ENCODE measurements at regions not wholly inside any gene's neighbourhood (a gene's known extent, or its start where the extent isn't known, plus 50 kb on each side); places are given as distances from the start of the nearest gene placed in this dataset.
"Not testable (repeated sequence)": the region's sequence is repeated elsewhere in the genome, so short reads cannot be mapped to it uniquely, and the experiment has no call there.

DNA sequence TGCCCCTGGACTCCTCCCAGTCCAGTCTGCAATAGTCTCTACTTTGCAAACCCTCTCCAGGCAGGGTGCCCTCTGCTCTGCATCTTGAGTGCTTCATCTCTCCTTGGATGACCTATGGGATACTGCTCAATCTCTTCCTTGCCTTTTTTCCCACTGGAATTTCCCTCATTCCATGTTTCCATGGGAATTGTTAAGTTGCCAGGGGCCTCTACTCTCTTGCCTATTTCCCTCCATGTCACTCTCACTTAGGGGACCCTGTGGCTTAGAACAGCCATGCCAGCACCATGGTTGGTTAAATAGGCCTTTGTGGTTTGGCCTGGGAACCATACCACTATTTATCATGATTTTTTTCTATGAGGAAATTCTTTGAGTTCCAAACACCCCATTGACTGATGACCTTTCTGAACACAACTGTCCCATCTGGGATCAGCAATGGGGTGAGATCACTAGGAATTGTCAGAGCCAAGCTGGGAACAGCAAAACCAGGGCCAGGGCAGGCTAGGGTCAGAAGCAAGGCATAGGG, 91.4 kb upstream of the RBMS1 start:
- no peak for DNase-seq (ENCODE audit: low read depth)

DNA sequence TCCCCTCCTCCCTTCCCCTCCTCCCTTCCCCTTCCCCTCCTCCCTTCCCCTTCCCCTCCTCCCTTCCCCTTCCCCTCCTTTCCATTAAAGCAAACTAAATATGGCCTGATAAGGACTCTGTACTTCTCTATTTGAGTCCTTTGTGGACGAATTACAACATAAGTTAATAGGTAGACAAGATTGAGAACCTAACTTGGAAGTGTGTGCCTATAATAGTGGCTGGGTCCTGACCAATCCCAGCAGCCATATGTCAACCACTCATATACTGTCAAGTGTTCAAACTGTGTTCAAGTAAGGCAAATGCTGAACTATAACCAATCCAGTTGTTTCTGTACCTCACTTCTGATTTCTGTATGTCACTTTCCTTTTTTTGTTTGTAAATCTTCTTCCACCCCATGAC, 97.1 kb upstream of the RBMS1 start:
- no peak for DNase-seq (ENCODE audit: low read depth)

DNA sequence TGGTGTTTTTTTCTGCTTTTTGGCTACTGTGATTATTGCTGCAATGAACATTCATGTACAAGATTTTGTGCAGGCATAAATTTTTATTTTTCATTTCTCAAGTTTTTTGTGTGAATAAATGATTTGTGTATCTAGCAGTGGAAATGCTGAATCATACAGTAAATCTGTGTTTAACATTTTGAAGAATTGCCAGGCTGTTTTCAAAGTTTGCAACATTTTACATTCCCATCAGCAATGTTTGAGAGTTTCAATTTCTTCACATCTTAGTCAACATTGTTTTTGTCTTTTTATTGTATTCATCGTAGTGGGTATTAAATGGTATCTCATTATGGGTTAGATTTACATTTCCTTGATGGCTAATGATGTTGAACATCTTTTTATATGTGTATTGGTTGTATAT, 98.8 kb upstream of the RBMS1 start:
- no peak for DNase-seq (ENCODE audit: low read depth)

DNA sequence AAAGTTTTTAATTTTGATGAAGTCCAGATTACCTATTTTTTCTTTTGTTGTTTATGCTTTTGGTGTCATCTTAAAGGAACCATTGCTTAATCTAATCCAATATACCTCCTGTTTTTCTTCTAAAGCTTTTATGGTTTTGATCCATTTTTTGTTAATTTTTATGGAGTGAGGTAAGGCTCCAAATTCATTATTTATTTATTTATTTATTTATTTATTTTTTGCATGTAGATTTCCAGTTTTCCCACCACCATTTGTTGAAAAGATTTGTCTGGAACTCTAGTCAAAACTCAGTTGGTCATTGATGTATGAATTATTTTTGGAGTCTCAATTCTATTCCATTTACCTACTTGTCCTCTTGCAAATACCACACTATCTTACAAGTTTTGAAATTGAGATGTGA, 99.4 kb upstream of the RBMS1 start:
- DNase-seq (ENCODE audit: low read depth), result no peak

DNA sequence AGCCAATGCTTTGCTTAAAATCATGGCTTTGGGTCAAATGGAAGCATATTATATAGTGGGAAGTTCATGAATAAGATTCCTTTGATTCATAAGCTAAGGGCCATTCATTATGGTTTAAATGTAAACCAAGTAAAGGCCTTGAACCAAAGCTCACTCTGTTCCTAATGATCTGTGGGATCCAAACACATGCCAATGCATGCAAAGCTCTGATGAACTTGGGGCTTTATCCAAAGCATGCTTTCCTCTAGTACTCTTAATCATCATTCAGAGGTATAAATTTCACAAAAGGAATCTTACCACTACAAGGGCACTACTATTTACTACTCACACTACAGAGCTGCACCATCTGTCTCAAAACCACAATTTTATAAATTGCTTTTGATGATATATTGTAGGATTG, 102.8 kb upstream of the RBMS1 start:
- DNase-seq (ENCODE audit: low read depth), result no peak

DNA sequence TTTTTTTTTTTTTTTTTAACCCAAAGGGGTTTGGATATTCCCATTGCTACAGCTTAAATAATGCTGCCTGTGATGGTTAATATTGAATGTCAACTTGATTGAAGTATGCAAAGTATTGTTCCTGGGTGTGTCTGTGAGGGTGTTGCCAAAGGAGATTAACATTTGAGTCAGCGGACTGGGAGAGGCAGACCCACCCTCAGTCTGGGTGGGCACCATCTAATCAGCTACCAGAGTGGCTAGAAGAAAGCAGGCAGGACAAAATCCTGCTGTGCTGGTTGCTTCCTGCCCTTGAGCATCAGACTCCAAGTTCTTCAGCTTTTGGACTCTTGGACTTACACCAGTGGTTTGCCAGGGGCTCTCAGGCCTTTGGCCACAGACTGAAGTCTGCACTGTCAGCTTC, 106.8 kb upstream of the RBMS1 start:
- DNase-seq (ENCODE audit: low read depth), result not testable (repeated sequence)

DNA sequence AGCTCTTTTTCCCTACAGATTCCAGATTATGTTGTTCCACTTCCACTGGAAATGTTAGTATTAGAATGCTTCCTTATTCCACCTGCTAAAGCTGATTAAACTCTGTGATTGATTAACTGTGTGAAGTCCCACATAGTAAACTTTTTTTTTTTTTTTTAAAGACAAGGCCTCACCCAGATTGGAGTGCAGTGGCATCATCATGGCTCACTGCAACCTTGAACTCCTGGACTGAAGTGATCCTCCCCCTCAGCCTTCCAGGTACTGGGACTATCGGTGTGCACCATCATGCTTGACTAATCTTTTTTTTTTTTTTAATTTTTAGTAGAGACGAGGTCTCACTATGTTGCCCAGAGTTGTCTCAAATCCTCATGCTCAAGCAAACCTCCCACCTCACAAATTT, 108.5 kb upstream of the RBMS1 start:
- DNase-seq (ENCODE audit: low read depth), result no peak

DNA sequence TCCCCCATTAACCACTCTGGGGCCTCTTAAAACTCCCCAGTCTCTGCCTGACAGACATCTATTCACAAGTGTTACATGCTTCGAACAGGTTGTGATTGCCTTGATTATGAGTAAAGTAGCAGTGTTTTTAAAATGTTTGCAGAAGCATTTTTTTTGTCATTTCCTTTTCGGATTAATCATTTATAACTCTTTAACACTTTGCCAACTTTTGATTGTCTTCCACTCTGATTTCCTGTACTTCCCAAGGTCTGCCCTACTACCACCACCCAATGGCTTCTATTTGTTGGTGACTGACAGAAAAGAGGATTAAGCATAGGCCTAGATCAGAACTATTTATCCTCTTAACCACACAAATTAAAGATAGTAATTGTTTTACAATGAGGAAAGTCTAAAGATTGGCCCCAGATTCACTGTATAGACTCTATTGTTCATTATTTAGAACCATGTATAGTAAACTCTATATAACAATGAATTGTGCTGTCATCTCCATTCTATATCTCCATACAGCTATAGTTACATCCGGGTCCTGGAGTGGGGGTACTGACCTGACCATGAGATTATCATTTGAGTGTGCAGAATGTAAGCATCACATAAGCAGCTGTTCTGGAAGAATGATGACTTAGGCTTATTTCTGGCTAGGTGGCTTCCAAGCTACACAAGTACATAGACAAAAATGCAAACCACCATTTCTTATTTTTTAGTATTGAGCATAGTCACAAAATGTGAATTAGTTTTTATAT, 110.3 kb upstream of the RBMS1 start:
- DNase-seq (ENCODE audit: low read depth), result no peak

DNA sequence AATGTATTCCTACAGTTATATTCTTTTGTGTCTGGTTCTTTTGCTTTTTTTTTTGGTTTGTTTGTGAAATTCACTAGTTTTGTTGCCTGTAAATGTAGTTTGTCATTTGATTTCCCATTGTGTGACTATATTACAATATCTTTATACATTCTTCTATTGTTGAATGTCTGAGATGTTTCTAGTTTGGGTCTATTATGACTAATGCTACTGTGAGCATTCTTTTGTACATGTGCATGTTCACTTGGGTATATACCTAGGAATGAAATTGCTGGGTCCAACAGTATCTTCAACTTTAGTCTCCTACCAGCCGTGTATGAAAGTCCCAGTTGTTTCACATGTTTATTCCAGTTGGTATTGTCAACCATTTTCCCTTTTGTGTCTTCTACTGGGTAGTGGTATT, 112.7 kb upstream of the RBMS1 start:
- no peak for DNase-seq (ENCODE audit: low read depth)

DNA sequence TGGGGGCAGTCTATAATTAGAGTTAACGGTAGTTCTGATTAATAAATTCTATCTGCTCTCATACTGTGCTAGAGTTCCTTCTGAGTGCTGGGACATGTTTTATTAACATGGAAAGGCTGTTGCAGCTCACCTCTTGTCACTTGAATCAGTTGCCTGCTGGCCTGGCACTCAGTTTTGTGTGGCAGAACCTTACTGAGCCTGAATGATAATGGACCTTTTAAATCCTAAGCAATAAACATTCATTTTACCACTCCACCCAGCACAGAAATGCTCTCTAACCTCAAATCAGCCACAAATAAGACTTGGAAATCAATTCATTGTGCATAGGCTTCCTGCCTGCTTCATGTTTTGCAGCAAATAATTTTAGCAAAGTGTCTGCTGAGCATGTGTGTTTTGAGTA, 115.0 kb upstream of the RBMS1 start:
- no peak for DNase-seq (ENCODE audit: low read depth)

DNA sequence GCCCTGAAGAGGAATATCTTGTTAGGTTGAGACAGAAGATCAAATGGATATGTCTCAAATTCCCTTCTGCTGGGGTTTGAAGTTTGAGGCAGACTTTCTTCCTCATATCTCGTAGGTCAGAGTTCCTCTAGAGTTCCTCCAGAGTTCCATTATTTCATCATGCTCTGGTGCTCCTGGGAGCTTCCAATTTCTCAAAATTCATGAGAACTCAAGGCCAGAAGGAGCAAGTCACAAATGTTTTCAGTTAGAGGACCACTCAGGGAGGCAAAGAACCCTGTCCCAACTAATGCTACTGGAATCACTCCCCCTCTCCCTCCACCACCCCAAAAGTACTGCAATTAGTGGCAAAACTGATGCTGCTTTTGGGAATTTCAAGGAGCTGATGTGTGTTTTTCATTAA, 115.7 kb upstream of the RBMS1 start:
- DNase-seq (ENCODE audit: low read depth), result no peak

DNA sequence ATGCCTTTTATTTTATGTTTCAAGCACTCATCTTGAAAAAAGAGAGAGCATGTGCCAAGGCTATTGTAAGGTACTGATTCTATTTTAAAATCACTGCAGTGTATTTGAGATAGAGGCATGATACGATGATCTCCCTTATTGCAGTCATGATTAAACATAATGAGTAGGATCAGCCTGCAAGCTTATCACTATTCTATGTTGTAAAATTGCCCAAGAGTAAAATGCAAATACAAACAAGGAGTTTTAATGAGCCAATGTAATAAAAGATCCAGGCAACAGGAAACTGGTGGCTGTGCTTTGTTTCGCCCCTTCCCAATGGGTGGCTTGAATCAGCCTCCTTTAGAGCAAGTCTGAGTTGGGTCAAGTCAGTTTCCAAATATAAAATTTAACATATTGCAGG, 116.4 kb upstream of the RBMS1 start:
- DNase-seq (ENCODE audit: low read depth), result no peak

DNA sequence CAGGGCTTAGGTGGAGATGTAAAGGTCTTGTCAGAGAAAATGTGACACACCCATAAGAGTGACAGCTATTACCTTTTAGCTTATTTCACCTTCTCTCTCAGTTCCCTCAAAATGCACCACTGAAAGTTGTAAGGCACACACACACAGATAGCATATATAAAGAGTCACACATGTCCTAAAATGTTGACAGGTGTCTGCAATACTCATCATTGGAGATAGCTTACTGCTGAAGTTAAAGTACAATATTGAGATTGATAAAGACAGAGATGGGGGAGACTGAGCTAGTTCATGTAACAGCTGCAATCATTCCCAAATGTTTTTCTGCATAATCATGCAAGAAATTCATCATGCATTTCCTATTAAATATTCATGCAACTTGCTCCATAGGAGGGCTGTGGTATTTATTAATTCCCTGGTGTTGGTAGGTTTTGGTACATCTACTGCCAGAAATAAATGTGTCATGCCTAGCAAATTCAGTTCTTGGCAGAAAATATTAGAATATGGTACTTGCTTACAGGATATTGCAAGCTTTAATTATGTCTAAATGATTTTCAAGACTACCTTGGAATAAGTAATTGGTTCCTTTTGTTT, 118.8 kb upstream of the RBMS1 start:
- DNase-seq (ENCODE audit: low read depth), result no peak

DNA sequence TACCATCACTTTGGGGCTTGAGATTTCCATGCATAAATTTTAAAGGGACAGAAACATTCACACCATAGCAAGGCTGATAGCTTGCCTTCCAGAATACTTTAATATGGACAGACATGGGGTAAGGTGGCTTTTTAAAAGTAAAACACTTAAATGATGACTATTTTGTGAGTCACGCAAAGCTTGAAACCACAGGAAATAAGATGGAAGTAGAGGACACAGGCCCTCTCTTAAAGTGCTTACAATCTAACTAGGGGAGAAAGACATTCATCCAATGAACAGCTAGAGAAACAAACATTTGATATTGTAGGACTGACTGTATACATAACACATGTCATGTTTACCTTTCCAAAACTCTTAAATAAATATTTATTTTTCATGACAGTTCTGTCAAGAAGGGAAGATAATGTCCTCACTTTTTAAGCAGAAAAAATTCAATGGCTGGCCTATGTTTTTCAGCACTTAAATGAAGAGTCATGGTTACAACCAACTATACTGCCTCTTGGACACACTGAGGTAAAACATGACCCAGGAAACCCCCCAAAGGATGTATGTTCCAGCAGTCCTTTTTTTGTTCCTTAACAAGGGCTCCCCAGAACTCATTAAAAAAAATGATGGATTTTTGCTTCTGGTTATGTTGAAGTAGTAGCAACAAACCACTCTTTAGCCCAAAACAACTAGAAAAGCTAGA, 120.0 kb upstream of the RBMS1 start:
- no peak for DNase-seq (ENCODE audit: low read depth)

DNA sequence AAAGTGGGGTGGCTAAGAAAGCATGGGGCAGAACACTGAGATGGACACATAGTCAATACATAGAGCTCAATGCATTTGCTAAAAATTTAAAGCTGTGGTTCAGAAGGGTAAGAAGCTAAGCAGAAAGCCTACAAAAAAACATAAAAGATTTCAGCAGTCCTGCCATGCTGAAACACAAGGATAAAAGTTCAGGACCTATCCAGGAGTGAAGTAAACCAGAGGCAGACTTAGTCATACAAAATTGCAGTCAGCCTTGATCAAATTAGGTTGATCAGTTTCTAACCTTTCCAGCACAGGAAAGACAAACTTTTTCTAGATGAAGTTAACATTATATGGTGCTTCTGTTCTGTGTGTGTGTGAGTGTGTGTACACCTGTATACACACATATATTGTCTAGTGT, 120.8 kb upstream of the RBMS1 start:
- no peak for DNase-seq (ENCODE audit: low read depth)

DNA sequence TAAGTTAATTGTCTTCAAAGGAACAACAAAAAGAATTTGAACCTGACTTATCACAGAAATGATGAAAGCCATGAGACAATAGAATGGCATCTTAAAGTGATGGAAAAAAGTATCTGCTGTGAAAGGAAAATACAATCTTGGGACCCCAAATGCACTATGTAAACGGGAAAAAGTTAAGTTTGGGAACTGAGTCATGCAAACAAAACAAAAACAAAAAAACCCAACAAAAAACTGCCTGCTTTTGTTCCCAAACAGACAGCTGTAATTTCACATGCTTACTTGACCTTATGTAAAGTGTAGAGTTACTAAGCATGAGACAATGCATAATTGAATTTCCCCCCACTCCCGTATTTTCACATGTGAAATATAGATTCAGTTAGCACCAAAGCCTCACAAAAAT, 122.1 kb upstream of the RBMS1 start:
- DNase-seq (ENCODE audit: low read depth), result no peak

DNA sequence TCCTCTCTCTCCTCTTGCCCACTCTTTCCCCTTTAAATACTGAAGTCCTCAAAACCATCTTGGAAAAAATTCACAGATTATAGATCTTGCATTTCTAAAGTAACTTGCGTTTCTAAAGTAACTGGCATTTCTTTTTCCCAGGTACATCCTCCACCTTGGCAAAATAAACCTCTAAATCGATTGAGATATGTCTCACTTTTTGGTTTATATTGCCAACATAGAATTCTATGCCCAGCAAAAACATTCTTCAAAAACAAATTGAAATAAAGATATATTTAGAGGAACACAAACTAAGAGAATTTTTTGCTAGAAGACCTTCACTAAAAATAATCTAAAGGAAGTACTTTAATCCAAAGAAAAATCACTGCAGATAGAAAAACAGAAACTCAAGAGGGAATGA, 122.5 kb upstream of the RBMS1 start:
- no peak for DNase-seq (ENCODE audit: low read depth)

DNA sequence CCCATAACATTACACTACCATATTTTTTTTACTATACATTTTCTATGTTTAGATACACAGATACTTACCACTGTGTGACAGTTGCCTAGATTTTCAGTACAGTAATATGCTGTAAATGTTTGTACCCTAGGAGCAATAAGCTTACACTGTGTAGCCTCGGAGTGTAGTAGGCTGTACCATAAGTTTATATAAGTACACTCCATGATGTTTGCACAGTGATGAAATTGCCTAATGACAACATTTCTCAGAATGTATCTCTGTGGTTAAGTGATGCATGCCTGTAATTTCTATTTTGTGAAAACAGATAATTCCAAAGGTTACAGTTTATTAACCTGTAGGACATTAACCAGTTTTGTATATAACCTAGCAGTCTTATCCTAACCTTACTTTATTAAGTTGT, 128.1 kb upstream of the RBMS1 start:
- no peak for DNase-seq (ENCODE audit: low read depth)

DNA sequence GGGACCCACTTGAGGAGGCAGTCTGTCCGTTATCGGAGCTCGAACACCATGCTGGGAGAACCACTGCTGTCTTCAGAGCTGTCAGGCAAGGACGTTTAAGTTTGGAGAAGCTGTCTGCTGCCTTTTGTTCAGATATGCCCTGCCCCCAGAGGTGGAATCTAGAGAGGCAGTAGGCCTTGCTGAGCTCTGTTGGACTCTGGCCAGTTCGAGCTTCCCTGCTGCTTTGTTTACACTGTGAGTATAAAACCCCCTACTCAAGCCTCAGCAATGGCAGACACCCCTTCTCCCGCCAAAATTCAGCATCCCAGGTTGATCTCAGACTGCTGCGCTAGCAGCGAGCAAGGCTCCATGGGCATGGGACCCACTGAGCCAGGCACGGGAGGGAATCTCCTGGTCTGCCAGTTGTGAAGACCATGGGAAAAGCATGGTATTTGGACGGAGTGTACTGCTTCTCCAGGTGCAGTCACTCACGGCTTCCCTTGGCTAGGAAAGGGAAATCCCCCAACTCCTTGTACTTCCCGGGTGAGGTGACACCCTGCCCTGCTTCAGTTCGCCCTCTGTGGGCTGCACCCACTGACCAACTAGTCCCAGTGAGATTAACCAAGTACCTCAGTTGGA, 134.5 kb upstream of the RBMS1 start:
- not testable (repeated sequence) for DNase-seq (ENCODE audit: low read depth)

DNA sequence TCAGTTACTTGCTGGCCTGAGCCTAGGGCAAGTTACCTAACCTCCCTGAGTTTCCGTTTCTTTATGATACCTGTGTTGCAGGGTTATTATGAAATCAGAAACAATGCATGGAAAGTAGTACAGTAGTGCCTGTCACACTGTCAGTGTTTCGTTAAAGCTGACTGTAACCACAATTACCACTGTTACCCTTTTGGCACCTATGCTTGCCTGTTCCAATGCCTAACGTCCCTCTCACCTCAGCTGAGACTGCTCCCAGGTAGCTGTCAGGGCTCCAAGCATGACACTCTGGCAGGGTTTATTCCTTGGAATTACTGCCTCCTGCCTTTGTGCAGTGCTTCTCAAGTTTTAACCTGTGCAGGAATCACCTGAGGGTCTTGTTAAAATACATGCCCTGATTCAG, 135.2 kb upstream of the RBMS1 start:
- no peak for DNase-seq (ENCODE audit: low read depth)

DNA sequence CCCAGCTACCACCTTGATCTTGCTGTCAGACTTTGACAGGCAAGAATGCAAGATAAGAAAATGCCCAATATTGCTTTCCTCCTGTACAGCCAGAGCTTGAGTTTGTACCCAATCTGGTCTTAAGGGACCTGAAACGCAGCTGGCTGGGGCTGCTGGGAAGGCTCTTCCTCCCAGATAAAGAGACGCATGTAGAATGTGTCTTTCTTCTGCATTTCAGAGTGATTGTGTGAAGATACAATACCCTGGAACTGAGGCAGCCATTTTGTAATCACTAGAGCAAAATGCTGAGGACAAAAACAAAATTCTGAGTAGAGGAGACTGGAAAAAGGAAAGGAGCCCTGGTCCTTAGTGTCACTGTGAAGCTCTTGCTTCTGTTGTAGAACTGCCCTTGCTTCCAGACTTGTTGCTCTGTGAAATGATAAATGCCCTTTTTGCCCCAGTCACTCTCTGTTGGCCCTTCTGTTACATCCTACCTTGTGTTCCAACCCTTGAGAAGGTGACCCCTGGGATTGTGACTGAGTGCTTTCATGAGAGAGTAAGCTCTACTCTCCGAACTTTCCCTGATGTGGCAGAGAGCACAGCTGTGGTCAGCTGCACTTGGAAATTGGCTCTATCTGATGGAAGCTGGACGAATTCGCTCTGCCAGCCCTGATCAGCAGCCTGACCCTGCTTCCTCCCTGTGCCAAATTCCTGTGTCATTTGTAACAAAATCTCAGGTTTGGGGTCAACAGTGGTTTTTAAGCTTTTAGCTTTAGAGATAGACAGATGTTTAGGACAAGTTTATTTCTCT, 137.4 kb upstream of the RBMS1 start:
- no peak for DNase-seq (ENCODE audit: low read depth)
